GM21717 (cell line): ENCODE measurements at regions not wholly inside any gene's neighbourhood (a gene's known extent, or its start where the extent isn't known, plus 50 kb on each side); places are given as distances from the start of the nearest gene placed in this dataset.
"Not testable (repeated sequence)": the region's sequence is repeated elsewhere in the genome, so short reads cannot be mapped to it uniquely, and the experiment has no call there.

ENCODE experiments used
- ATAC-seq: cut with Tn5 transposase; IDR thresholded peaks from one replicate; pipeline ENCODE4 v1.9.1; 2021; ENCODE audit warnings: mild to moderate bottlenecking, moderate library complexity; ENCODE audit not compliant: unreplicated experiment

- ATAC-seq = no peak
These were observed 109.7 kb downstream of the RAMP3 start for GRCh38 chr7:45267262-45267661.

DNA sequence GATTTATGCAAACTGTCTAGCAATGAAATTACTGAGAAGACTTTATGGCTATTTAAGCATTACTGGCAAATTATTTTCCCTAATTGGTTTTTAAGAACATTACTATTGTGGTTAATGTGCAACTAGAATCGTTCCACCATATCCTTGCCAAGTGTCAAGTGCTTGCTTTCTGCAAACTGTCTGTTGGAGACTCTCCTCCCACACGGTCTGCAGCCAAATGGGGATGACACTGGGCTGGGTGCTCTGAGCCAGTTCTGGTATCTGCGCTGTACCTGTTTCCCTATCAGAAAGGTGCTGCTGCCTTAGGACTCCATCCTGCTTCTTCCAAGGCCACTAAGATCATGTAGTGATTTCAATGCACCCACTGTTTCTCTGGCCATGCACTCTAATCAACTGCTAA is 110.4 kb downstream of the RAMP3 start:
- ATAC-seq = no peak

- ATAC-seq = no peak
These were observed 111.6 kb downstream of the RAMP3 start for GRCh38 chr7:45269192-45269591.

GRCh38 chr7:45278763-45279398 is 121.3 kb downstream of the RAMP3 start:
- no peak for ATAC-seq

GRCh38 chr7:45289611-45290010 is 132.0 kb downstream of the RAMP3 start:
- not testable (repeated sequence) for ATAC-seq

DNA sequence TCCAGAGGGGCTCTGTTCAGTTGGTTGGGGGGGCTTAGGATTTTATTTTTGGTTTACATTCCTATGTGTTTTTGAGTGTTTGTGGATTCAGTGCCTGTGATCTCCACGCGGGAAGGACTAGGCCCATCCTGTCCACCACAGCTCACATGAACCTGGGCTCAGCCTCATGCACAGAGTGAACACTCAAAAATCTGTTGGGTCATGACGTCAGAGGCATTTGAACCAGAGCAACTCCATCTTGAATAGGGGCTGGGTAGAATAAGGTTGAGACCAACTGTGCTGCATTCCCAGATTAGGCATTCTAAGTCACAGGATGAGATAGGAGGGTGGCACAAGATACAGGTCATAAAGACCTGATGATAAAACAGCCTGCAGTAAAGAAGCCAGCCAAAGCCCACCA is 133.3 kb downstream of the RAMP3 start:
- ATAC-seq = no peak

DNA sequence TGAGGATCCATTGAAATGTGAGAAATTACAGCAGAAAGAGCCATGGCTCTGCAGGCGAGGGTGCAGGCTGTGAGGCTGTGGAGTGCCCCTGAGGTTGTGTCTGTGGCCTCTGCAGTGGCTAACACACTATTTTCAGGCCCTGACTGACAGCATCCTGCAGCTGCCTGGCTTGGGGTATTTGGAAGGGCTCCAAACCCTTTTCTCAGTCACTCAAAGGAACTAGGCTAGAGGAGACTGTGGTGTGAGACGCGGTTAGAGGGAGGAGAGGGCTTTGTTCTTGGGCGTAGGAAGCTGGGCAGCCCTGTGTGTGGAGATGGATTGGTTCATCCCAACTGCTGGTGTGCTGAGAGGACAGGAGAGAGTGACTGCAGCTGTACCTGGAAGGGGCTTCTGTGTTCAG is 134.9 kb downstream of the RAMP3 start:
- ATAC-seq = no peak

- no peak for ATAC-seq
These were observed 135.8 kb downstream of the RAMP3 start for GRCh38 chr7:45293295-45293942.

GRCh38 chr7:45294559-45294958 is 137.0 kb downstream of the RAMP3 start:
- no peak for ATAC-seq

GRCh38 chr7:45295222-45295621 is 137.6 kb downstream of the RAMP3 start:
- ATAC-seq = no peak

DNA sequence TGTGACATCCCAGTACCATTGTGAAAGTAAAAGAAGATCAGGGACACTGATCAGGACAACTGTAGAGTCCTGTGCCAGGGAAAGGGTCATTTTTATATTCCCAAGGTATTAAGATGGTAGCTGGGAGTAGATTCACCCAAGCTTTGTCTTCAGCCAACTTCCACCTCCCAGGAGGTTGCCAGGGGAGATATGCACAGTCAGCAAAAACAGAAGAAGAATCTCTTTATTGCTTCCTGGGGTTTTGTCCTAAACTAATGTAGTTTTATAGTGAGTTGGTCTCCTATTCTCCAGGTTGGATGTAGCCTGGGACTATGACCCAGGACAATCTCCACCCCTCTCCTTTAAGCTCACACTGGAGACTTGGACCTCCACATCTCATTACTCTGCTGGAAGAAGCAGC is 139.2 kb downstream of the RAMP3 start:
- no peak for ATAC-seq

GRCh38 chr7:45306752-45307305 is 149.2 kb downstream of the RAMP3 start:
- ATAC-seq = no peak

DNA sequence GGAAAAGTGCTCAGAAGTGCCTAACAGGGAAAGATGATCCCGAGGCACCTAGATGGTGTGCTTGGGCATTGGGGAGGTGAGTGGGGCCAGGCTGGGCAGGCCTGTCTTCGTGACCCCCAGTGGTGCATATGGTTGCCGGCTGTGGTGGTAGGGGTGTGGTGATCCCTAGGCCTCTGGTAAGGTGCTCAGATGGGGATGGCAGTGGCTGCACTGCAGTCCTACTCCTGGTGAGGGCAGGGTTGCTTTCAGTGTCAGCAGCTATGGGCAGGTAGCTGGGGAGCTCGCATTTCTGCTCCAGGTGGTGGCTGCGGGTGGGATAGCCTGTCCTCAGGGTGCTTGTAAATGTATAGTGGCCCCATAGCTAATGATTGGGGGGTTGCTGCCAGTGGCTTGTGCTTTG is 154.0 kb downstream of the RAMP3 start:
- no peak for ATAC-seq

DNA sequence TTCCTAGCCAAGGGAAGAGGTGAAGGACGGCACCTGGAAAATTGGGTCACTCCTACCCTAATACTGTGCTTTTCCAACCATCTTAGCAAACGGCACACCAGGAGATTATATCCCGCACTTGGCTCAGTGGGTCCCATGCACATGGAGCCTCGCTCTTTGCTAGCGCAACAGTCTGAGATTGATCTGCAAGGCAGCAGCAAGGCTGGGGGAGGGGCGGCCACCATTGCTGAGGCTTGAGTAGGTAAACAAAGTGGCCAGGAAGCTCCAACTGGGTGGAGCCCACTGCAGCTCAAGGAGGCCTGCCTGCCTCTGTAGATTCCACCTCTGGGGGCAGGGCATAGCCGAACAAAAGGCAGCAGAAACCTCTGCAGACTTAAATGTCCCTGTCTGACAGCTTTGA is 157.9 kb downstream of the RAMP3 start:
- not testable (repeated sequence) for ATAC-seq

DNA sequence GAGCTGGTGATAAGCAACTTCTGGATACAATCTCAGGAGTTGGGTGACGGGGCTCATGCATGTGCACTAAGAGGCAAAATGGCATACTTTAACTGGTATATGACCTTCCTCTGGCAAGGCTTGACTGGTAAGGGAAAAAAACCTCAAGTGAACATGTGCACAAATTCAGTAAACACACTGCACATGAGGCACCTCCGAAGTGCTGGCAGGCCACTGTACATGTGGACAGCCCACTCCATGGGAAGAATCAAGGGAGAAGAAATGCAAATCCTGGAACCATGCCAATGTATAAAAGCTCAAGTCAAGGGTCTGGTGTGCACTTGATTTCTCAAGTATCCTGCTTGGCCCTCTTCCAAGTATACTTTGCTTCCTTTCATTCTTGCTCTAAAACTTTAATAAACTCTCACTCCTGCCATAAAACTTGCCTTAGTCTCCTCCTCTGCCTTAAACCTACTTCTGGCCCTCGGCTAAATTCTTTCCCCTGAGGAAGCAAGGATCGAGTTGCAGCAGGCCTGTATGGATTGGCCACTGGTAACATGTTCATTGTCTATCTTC is 167.2 kb downstream of the RAMP3 start:
- ATAC-seq = no peak

DNA sequence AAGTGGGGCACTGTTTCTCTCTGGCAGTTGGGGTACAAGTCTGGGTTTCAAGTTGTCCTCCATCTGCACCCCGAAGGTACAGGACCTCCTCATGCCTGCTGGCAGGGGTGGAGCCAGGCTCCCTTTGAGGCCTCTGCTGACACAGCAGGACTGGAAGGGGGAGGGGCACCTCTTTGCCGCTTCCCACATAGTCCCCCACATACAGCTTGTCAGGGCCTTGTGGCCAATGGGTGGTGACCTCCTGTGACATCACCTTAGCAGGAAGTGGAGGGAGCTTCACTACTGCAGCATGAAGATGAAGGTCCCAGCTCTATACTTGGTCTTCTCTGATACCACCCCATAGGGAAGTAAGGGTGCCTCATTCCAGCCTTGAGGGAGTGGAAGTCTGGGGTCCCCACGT is 167.8 kb downstream of the RAMP3 start:
- ATAC-seq = no peak

DNA sequence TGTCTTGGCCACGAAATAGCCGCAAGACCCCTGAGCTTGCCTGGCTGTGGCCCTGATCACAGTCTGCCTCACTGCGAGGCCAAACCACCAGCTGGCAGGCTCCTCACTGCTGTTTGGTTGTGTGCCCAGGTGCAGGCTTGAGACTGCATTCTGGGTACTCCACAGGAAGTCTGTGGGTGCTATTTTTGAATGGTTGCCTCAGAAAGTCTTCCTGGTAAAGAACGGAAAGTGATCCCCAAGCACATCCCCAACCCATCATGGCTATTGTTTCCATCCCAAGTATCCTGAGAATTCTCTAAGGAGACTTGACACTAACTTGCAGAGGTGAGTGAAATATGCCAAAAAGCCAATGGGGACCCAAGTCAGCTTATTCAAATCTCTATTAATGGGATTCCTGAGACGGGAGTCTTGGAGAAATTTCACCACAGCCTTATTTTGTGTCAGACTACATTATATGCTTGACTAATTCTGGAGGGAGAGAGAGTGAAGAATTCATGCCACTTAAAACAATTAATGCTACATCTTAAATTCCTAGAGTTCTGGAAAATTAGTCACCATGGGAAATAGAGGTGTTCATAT is 170.9 kb downstream of the RAMP3 start:
- ATAC-seq = no peak

DNA sequence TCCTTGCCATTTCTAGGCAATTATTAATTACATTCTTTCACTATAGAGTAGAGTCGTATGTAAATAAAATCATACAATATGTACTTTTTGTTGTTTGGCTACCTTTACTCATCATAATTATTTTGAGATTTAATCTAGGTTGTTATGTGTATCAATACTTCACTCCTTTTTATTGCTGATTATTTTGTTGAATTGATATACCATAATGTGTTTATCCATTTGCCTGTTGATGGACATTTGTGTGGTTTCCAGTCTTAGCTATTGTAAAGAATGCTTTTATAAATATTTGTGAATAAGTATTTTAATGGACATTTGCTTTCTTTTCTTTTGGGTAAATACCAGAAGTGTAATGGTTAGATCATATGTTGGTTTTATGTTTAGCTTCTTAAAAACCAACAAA is 174.0 kb downstream of the RAMP3 start:
- no peak for ATAC-seq

- ATAC-seq = not testable (repeated sequence)
These were observed 177.4 kb downstream of the RAMP3 start for GRCh38 chr7:45335024-45335423.

DNA sequence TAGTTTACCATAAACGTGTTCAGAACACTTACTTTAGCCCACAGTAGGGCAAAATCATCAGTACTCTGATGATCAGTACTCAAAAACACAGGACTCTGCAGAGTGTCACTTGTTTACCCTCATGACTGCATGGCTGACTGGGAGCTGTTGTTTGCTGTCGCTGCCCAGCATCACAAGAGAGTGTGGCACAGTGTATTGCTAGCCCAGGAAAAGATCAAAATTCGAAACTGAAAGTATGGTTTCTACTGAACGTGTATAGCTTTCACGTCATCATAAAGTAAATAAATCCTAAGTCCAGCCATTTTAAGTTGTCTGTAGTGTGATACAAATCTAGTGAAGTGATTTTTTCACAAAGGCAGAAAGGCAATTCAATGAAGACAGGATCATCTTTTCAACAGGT is 184.6 kb downstream of the RAMP3 start:
- ATAC-seq = no peak

GRCh38 chr7:45343746-45344145 is 186.2 kb downstream of the RAMP3 start:
- ATAC-seq = no peak

GRCh38 chr7:45347804-45348203 is 190.2 kb downstream of the RAMP3 start:
- no peak for ATAC-seq
